Smooth muscle cell (in vitro differentiated cells): ENCODE measurements at regions not wholly inside any gene's neighbourhood (a gene's known extent, or its start where the extent isn't known, plus 50 kb on each side); places are given as distances from the start of the nearest gene placed in this dataset.
A peak's percentile ranks its signal among the peaks of the same experiment; 100 is the strongest.

Source experiments
- DNase-seq: peaks from one replicate; lab custom pipeline; 2025; ENCODE audit not compliant: unreplicated experiment; lab: John Stamatoyannopoulos, UW
- H2AFZ ChIP-seq: fragments of 200-600 bp; sonication (generic); 2 replicates; pipeline ENCODE4 v1.6.0; 2016; ENCODE audit warnings: antibody characterized with exemption, low read depth, mild to moderate bottlenecking
- H3F3A ChIP-seq: fragments of 200-600 bp; sonication (generic); 2 replicates; pipeline ENCODE4 v1.6.0; 2017; ENCODE audit warnings: antibody characterized with exemption, low read depth
- H3K27ac ChIP-seq: fragments of 200-600 bp; sonication (generic); 2 replicates; pipeline ENCODE4 v1.5.1; 2016; ENCODE audit warnings: low read depth, mild to moderate bottlenecking
- H3K27me3 ChIP-seq: fragments of 200-600 bp; sonication (generic); 2 replicates; pipeline ENCODE4 v1.6.1; 2016; ENCODE audit warnings: low read depth, mild to moderate bottlenecking
- H3K36me3 ChIP-seq: fragments of 200-600 bp; sonication (generic); 2 replicates; pipeline ENCODE4 v1.5.1; 2016; ENCODE audit warnings: low read depth
- H3K4me1 ChIP-seq: fragments of 200-600 bp; sonication (generic); 2 replicates; pipeline ENCODE4 v1.5.1; 2016; ENCODE audit warnings: low read depth
- H3K4me2 ChIP-seq: fragments of 200-600 bp; sonication (generic); 2 replicates; pipeline ENCODE4 v1.6.0; 2016; ENCODE audit warnings: mild to moderate bottlenecking
- H3K4me3 ChIP-seq: fragments of 200-600 bp; sonication (generic); 2 replicates; pipeline ENCODE4 v1.5.1; 2016; ENCODE audit warnings: mild to moderate bottlenecking
- H3K79me2 ChIP-seq: fragments of 200-600 bp; sonication (generic); 2 replicates; pipeline ENCODE4 v1.6.0; 2016; ENCODE audit warnings: low read depth, mild to moderate bottlenecking
- H3K9ac ChIP-seq: fragments of 200-600 bp; sonication (generic); 2 replicates; pipeline ENCODE4 v1.6.0; 2016; ENCODE audit warnings: low read depth
- H3K9me3 ChIP-seq: fragments of 200-600 bp; sonication (generic); replicated peaks from 2 replicates; pipeline ENCODE4 v1.5.1; 2016; ENCODE audit warnings: low read depth
- H4K20me1 ChIP-seq: fragments of 200-600 bp; sonication (generic); 2 replicates; pipeline ENCODE4 v1.6.0; 2016; ENCODE audit warnings: low read depth
- WGBS: methylation state at CpG from one replicate; pipeline ENCODE4 v1.1.7; 2016; ENCODE audit warnings: low lambda C conversion rate; 5-methylcytosine and 5-hydroxymethylcytosine counted together
- TF ChIP-seq, protein P1 (sequence below): fragments of 200-600 bp; sonication (generic); IDR thresholded peaks from 2 replicates; pipeline ENCODE4 v1.5.1; 2017; ENCODE audit warnings: borderline replicate concordance, mild to moderate bottlenecking, antibody characterized with exemption; ENCODE audit not compliant: insufficient read depth, poor library complexity, severe bottlenecking

- DNase-seq: no peak
- Histone ChIP-seq H3F3A (no peaks in the 10 kb centered on the region), H3K9me3 (no peaks in the 10 kb centered on the region), H3K27ac (no peak overlapping the region), H3K79me2 (no peaks in the 10 kb centered on the region), H3K36me3 (no peaks in the 10 kb centered on the region), H3K4me3 (no peak overlapping the region), H3K9ac (no peak overlapping the region), H2AFZ (no peak overlapping the region), H3K4me1 (no peaks in the 10 kb centered on the region), H3K4me2 (no peak overlapping the region), H3K27me3 (no peaks in the 10 kb centered on the region), H4K20me1 (no peaks in the 10 kb centered on the region)
- TF ChIP-seq, protein P1, sequence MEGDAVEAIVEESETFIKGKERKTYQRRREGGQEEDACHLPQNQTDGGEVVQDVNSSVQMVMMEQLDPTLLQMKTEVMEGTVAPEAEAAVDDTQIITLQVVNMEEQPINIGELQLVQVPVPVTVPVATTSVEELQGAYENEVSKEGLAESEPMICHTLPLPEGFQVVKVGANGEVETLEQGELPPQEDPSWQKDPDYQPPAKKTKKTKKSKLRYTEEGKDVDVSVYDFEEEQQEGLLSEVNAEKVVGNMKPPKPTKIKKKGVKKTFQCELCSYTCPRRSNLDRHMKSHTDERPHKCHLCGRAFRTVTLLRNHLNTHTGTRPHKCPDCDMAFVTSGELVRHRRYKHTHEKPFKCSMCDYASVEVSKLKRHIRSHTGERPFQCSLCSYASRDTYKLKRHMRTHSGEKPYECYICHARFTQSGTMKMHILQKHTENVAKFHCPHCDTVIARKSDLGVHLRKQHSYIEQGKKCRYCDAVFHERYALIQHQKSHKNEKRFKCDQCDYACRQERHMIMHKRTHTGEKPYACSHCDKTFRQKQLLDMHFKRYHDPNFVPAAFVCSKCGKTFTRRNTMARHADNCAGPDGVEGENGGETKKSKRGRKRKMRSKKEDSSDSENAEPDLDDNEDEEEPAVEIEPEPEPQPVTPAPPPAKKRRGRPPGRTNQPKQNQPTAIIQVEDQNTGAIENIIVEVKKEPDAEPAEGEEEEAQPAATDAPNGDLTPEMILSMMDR: no peak
- WGBS: 87% methylated on average over 1 of the region's 1 CpG
These were observed 490.9 kb upstream of the INTU start for GRCh38 chr4:127141856-127142255.

DNA sequence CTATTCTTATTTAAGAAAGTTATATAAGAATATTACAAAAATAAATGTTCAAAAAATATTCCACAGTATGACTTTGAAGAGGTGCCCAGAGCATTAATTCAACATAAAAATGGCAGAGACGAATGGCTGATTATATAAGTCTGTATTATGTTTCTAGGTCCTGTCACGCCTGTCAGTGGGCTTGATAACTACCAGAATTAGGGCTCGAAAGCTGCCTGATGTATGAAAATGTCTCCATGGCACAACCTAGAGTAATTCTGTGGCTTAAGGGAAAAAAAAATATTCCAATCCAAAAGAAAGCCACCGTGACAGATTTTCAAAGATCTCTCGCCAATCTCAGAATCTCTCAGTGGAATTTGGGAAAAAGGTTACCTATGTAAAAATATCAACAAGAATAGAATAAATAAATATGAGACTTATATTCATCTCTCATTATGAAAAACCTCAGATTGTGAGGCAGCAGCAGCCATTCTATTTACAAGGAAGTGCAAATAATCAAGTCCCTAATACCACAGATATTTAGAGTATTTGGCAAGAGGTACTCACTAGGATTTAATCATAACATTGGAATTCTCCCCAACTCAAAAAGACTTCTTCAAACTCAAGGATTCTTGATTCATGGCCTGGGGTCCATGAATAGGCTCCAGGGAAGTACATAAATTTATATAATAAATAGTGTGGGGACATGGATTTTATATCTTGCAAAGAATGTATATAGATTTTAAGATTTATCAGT, 489.1 kb upstream of the INTU start:
- no peaks in the 10 kb centered on the region for H3K79me2 ChIP-seq
- H3K27ac ChIP-seq: peak overlapping the region; percentile 25
- H2AFZ ChIP-seq: no peak overlapping the region
- no peaks in the 10 kb centered on the region for H4K20me1 ChIP-seq
- H3F3A ChIP-seq: no peaks in the 10 kb centered on the region
- DNase-seq: no peak
- no peak overlapping the region for H3K4me3 ChIP-seq
- no peaks in the 10 kb centered on the region for H3K36me3 ChIP-seq
- TF ChIP-seq, protein P1: no peak
- H3K27me3 ChIP-seq: no peaks in the 10 kb centered on the region
- H3K4me1 ChIP-seq: no peaks in the 10 kb centered on the region
- H3K9ac ChIP-seq: no peak overlapping the region
- H3K9me3 ChIP-seq: no peaks in the 10 kb centered on the region
- WGBS: 69% methylated on average over 5 of the region's 5 CpGs
- H3K4me2 ChIP-seq: peak overlapping the region; percentile 24

GRCh38 chr4:127145006-127145540, 487.7 kb upstream of the INTU start:
- Histone ChIP-seq H3K4me3 (no peak overlapping the region), H3K27me3 (no peaks in the 10 kb centered on the region), H3K9ac (no peak overlapping the region), H3K9me3 (no peaks in the 10 kb centered on the region), H2AFZ (no peak overlapping the region), H3K36me3 (no peaks in the 10 kb centered on the region), H3K4me2 (no peak overlapping the region), H3K4me1 (no peaks in the 10 kb centered on the region), H3K27ac (no peak overlapping the region), H3F3A (no peaks in the 10 kb centered on the region), H4K20me1 (no peaks in the 10 kb centered on the region), H3K79me2 (no peaks in the 10 kb centered on the region)
- DNase-seq: no peak
- TF ChIP-seq, protein P1: no peak
- WGBS: 96% methylated on average over 5 of the region's 5 CpGs

GRCh38 chr4:127148165-127148564, 484.6 kb upstream of the INTU start:
- Histone ChIP-seq H3K27ac (no peak overlapping the region), H3K4me2 (no peak overlapping the region), H3K9ac (no peak overlapping the region), H3K36me3 (no peaks in the 10 kb centered on the region), H2AFZ (peak overlapping the region; percentile 50), H3K4me1 (no peaks in the 10 kb centered on the region), H4K20me1 (no peaks in the 10 kb centered on the region), H3K4me3 (no peak overlapping the region), H3K27me3 (no peaks in the 10 kb centered on the region), H3F3A (no peaks in the 10 kb centered on the region), H3K79me2 (no peaks in the 10 kb centered on the region), H3K9me3 (no peaks in the 10 kb centered on the region)
- TF ChIP-seq, protein P1: no peak
- DNase-seq: no peak
